Fibroblast of mammary gland (primary cell): ENCODE measurements at regions not wholly inside any gene's neighbourhood (a gene's known extent, or its start where the extent isn't known, plus 50 kb on each side); places are given as distances from the start of the nearest gene placed in this dataset.
A peak's percentile ranks its signal among the peaks of the same experiment; 100 is the strongest.

Source experiments
- DNase-seq: peaks from one replicate; pipeline ENCODE4 v3.0.0-alpha.2; 2010; ENCODE audit warnings: low read depth
- H3K4me3 ChIP-seq: 2 replicates; pipeline ENCODE4 v1.5.1; 2011; ENCODE audit warnings: low read depth, mild to moderate bottlenecking, low read length, moderate library complexity; ENCODE audit not compliant: control insufficient read depth
- CTCF ChIP-seq: conservative IDR thresholded peaks from 2 replicates; pipeline ENCODE4 v1.5.1; 2011; ENCODE audit warnings: low read depth, low read length, inconsistent platforms; ENCODE audit not compliant: control insufficient read depth, insufficient read depth

- no peak for TF ChIP-seq CTCF
- DNase-seq = no peak
- no peak overlapping the region for H3K4me3 ChIP-seq
Observed at GRCh38 chr1:30514137-30514654, 209.2 kb downstream of the MATN1 start.

- no peak overlapping the region for H3K4me3 ChIP-seq
- no peak for DNase-seq
- no peak for TF ChIP-seq CTCF
Observed at GRCh38 chr1:30513396-30514136, 209.8 kb downstream of the MATN1 start.

GRCh38 chr1:30512914-30513265, 210.5 kb downstream of the MATN1 start:
- no peak for TF ChIP-seq CTCF
- H3K4me3 ChIP-seq = no peak overlapping the region
- DNase-seq = no peak

GRCh38 chr1:30511991-30512913, 211.1 kb downstream of the MATN1 start:
- peak; percentile 33 for DNase-seq
- TF ChIP-seq CTCF = no peak

GRCh38 chr1:30511563-30511962, 211.8 kb downstream of the MATN1 start:
- no peak for TF ChIP-seq CTCF
- DNase-seq = no peak
- H3K4me3 ChIP-seq = no peak overlapping the region

More at GRCh38 chr1:30511991-30512913, 211.1 kb downstream of the MATN1 start:
- no peak overlapping the region for H3K4me3 ChIP-seq

- no peak overlapping the region for H3K4me3 ChIP-seq
- DNase-seq = no peak
- no peak for TF ChIP-seq CTCF
Observed at GRCh38 chr1:30511106-30511505, 212.3 kb downstream of the MATN1 start.
